IPS-18c (cell line): ENCODE measurements at regions not wholly inside any gene's neighbourhood (a gene's known extent, or its start where the extent isn't known, plus 50 kb on each side); places are given as distances from the start of the nearest gene placed in this dataset.
"Not testable (repeated sequence)": the region's sequence is repeated elsewhere in the genome, so short reads cannot be mapped to it uniquely, and the experiment has no call there.

Experiments
- H3K4me3 ChIP-seq: 2 replicates; pipeline ENCODE4 v1.7.0; 2013; ENCODE audit warnings: low read depth, mild to moderate bottlenecking, low read length, moderate library complexity; ENCODE audit not compliant: insufficient read depth
- H3K9me3 ChIP-seq: one replicate; pipeline ENCODE4 v1.6.1; 2013; ENCODE audit warnings: mild to moderate bottlenecking, low read length, moderate library complexity; ENCODE audit not compliant: control insufficient read depth, insufficient read depth

- Histone ChIP-seq H3K4me3 (0 out of 2 replicates have a peak overlapping the region, but pooled peaks have one; percentile 72), H3K9me3 (no peaks in the 10 kb centered on the region)
These were observed 90.7 kb upstream of the SIRPA start for GRCh38 chr20:1804554-1804956.

- peak overlapping the region; percentile 72 for H3K4me3 ChIP-seq
- no peaks in the 10 kb centered on the region for H3K9me3 ChIP-seq
These were observed 91.2 kb upstream of the SIRPA start for GRCh38 chr20:1803932-1804501.

DNA sequence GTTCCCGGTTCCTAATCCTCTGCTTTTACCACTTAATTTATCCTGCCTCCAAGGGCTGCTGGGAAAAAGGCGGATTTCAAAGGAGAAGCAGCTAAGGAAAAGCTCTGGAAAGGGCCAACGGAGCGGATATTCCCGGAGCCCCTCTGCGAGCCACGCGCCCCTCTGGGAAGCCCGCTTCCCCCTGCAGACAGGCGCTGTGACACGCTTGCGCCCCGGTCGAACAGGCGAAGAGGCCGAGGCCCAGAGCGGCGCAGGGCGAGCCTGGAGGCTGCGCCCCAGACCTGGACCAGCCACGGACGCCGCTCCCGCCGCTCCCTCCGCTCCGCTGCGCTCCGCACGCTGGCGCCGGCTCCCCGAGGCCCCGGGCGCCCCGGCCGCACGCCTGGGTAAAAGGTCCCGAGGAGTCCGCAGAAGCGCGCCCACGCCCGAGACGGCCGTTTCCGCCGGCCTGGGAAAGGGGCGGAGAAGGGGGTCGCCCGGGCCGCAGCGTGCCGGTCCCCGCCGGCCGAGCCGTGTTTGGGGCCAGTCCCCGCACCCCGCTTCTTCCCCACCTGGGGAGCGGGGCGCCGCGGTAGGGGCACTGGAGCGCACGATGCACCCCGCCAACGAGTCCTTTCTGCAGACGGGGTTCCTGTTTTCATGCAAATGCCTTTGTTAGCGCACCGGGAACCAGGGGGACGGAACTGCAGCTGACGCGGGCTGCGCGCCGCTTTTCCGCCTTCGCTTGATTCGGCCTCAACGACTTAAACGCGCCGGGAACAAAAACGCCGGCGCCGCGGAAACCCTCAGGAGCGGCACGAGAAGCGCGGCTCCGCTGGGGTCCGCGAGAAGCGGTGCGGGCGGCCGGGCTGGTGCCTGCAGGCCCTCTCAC is 91.9 kb upstream of the SIRPA start:
- Histone ChIP-seq H3K4me3 (peak overlapping the region; percentile 72), H3K9me3 (no peaks in the 10 kb centered on the region)

DNA sequence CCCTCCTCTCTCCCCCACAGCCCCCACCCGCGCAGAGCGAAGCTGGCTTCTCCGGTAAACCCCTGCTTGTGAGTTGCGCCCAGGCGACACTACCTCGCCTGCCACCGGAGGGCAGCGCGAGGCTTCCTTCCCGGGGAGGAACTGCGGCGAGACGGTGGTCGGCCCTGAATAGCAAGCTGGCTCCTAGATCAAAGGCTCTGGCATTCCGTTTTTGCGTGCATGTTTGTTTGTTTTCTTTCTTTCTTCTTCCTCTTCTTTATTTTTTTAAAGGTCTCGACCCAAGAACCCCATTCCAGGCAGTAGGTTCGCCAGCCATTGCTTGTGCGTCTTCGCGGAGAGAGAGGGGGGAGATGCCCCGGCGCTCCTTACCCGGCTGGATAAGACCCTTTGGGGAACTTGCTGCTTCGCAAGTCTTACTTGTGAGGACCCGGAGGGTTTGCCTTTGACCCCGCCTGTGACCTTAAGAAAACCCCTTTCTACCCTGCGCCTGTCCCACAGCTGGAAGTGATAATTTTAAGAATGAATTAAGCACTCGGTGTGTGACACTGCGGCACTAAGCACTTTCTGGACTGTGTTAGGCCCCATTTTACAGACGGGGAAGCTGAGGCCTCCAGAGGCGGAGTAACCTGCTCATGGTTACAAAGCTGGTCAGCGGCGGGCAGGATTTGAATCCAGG is 92.7 kb upstream of the SIRPA start:
- Histone ChIP-seq H3K4me3 (peak overlapping the region; percentile 72), H3K9me3 (no peaks in the 10 kb centered on the region)

DNA sequence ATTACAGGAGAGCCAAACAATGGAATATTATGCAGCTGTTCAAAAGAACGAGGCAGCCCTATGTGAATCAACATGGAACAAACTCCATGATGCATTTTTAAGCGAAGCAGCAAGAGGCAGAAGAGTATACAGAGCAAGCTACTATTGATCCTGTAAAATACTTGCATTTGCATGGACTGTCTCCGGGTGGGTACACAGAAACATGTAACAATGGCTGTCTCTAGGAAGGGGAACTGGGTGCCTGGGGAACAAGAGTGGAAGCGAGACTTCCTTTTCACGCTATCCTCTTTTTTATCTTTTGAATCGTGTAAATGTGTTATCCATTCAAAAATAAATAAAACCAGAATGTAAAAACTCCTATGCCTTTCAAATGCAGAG is 93.3 kb upstream of the SIRPA start:
- no peaks in the 10 kb centered on the region for H3K9me3 ChIP-seq
- no peak overlapping the region; the same call in none of the 2 replicates for H3K4me3 ChIP-seq

DNA sequence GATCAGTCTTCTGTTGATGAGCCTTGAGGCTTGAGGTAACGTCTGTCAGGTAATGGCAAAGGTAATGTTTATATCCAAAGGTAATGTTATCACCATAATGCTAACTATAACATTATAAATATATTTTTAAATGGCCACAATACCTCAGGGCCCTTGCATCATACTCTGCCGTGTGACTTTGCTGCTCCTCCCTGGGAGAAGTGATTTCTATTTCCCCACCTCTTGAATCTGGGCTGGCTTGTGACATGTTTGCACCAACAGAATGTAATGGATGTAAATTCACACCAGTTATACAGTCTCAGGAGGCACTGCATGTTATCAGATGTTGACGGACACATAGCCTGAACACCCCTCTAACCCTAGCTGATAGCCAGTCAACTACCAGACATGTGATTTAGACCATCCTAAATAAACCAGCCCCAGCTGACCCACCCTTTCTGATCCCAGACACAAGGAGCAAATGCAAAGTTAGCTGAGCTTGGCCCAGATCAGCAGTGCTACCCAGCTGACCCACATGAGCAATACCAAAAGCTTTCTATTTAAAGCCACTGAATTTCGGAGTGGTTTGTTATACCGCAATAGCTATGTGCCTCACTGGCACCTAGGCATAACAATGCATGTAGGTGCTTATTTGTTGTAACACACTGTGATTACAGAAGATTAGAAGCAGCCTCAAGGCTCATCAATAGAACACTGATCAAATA is 93.8 kb upstream of the SIRPA start:
- Histone ChIP-seq H3K9me3 (no peaks in the 10 kb centered on the region), H3K4me3 (no peak overlapping the region)

GRCh38 chr20:1800777-1801176 is 94.4 kb upstream of the SIRPA start:
- H3K9me3 ChIP-seq, result no peaks in the 10 kb centered on the region
- H3K4me3 ChIP-seq, result no peak overlapping the region

GRCh38 chr20:1800180-1800579 is 95.0 kb upstream of the SIRPA start:
- no peak overlapping the region for H3K4me3 ChIP-seq

GRCh38 chr20:1799746-1800145 is 95.5 kb upstream of the SIRPA start:
- not testable (repeated sequence) for H3K4me3 ChIP-seq, H3K9me3 ChIP-seq

More at GRCh38 chr20:1800180-1800579, 95.0 kb upstream of the SIRPA start:
- H3K9me3 ChIP-seq, result no peaks in the 10 kb centered on the region

- no peaks in the 10 kb centered on the region for H3K9me3 ChIP-seq
- no peak overlapping the region for H3K4me3 ChIP-seq
These were observed 96.2 kb upstream of the SIRPA start for GRCh38 chr20:1798982-1799381.

DNA sequence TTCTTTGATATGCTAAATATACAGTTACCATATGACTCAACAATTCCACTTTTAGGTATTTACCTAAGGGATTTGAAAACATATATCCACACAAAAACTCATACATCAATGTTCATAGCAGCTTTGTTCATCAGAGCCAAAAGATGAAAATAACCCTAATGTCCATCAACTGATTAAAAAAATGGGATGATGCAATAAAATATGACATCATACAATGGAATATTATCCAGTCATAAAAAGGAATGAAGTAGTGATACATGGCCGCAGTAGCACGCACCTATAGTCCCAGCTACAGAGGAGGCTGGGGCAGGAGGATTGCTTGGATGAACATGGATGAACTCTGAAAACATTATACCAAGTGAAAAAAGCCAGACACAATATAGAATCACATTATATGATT is 101.4 kb upstream of the SIRPA start:
- Histone ChIP-seq H3K4me3 (no peak overlapping the region), H3K9me3 (no peaks in the 10 kb centered on the region)

- Histone ChIP-seq H3K9me3 (no peaks in the 10 kb centered on the region), H3K4me3 (no peak overlapping the region)
These were observed 102.9 kb upstream of the SIRPA start for GRCh38 chr20:1792274-1792673.

- no peak overlapping the region for H3K4me3 ChIP-seq
- H3K9me3 ChIP-seq, result no peaks in the 10 kb centered on the region
These were observed 104.8 kb upstream of the SIRPA start for GRCh38 chr20:1790386-1790785.

DNA sequence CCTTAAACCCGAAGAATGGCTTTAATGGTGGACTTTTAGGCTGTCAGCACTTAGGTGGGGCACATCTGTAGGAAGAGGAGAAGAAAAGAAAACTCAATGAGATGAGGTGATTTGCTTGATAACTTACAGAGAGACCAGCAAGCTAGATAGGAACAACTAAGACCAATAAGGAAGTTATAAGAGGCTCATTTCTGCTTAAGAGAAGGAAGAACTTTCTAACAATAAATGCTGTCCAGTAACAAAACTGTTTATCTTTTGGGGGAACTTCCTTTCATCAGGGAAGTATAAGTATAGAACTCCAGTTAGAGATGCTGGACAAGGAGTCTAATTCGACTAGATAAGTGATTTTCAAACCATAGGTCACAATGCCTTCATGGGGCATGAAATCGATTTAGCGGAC is 107.2 kb upstream of the SIRPA start:
- Histone ChIP-seq H3K4me3 (no peak overlapping the region), H3K9me3 (no peaks in the 10 kb centered on the region)

DNA sequence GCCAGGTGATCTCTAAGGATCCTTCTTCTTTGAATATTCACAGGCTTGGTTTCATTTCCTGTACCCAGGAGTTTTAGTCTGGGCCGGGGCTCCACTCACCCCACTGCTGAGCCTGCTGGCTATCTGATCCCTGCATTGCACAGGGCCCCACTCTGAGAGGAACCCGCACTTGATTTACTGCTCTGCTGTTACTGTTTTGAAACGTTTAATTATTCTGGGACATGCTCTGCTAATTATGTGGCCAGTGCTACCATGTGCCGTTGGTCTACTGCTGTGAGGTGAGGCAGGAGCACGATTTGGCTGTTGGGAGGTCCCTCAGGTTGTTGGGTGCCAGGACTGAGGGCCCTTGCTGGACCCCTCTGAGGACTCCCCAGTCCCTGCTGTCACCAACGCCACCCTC is 108.7 kb upstream of the SIRPA start:
- peaks cover 3% of the 10 kb centered on the region for H3K9me3 ChIP-seq
- H3K4me3 ChIP-seq, result no peak overlapping the region

DNA sequence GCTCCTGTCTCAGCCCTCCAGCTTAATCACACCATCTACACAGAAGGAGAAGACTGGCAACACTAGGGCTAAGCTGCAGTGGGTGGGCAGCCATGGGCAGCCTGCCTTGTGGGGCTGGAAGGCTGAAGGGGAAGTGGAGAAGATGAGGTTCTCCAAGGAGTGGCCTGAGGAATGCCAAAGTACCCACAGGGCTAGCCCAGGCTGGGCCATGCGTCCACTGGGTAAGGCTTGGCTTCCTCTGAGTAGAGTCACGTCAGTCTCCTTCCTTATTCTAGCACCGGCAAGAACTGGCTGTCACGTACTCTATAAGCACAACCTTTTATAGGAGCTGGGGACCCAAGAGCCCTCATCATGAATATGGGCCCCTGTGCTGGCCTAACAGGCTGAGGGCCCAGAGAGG is 110.6 kb upstream of the SIRPA start:
- no peak overlapping the region for H3K4me3 ChIP-seq
- H3K9me3 ChIP-seq, result peaks cover 4% of the 10 kb centered on the region

DNA sequence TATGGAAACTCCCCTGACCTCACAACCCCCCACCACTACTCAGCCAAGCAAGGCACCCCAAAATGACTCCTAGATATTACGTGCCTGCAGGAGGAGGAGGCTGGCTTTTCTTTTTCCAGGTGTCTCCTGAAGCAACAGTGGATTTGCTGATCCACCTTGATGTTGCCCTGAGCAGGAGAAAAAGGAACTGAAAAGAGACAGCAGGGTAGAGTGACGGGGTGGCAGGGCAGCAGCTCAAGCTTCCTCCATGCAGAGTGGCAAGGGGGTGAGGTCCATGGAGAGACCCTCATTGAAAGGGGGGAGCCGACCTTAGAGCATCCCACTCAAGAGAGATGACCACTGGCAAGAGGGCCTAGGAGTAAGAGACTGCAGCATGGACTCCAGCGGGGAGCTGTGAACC is 112.0 kb upstream of the SIRPA start:
- H3K4me3 ChIP-seq, result no peak overlapping the region
- peaks cover 4% of the 10 kb centered on the region for H3K9me3 ChIP-seq

DNA sequence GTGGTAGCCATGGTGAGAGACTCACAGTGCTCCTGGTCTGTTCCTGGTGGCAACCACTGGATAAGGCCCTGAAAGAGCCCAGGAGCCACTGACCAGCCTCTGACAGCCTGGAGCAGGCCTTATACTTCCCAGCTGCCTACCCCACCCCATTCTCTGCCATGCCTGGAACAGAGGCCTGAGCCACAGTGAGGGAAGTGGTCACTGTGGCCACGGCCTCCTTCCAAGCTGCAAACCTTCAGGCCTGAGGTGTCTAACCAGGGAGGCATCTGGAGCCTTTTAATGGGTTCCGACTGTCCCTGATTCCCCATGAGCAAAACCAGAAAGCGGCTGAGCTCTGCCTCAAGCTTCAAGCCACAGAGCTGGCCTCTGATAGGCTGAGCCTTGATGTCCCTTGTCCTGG is 113.0 kb upstream of the SIRPA start:
- Histone ChIP-seq H3K4me3 (no peak overlapping the region), H3K9me3 (peaks cover 4% of the 10 kb centered on the region)
